SK-N-SH (cell line): ENCODE measurements at regions not wholly inside any gene's neighbourhood (a gene's known extent, or its start where the extent isn't known, plus 50 kb on each side); places are given as distances from the start of the nearest gene placed in this dataset.
"Not testable (repeated sequence)": the region's sequence is repeated elsewhere in the genome, so short reads cannot be mapped to it uniquely, and the experiment has no call there.

Source experiments
- CTCF ChIA-PET: fragments of 300-600, 350-600 bp; formaldehyde crosslinking; extraction: SDS; loops from one replicate; lab custom pipeline; 2021; lab: Yijun Ruan, JAX
- POLR2A ChIA-PET: fragments of 350-600 bp; sonication (Branson Sonifier 250); formaldehyde crosslinking; extraction: SDS; loops from one replicate; lab custom pipeline; 2020; ENCODE audit warnings: antibody characterized with exemption, inconsistent platforms; lab: Yijun Ruan, JAX
- DNase-seq: peaks from one replicate; pipeline ENCODE4 v3.0.0; 2012
- H2AFZ ChIP-seq: fragments of 200-600 bp; sonication (generic); 2 replicates; pipeline ENCODE4 v1.8.1; 2016; ENCODE audit warnings: antibody characterized with exemption, mild to moderate bottlenecking, low read depth
- H3F3A ChIP-seq: fragments of 200-600 bp; sonication (generic); replicated peaks from 2 replicates; pipeline ENCODE3; 2016; ENCODE audit warnings: antibody characterized with exemption, mild to moderate bottlenecking; ENCODE audit not compliant: insufficient read depth
- H3K27ac ChIP-seq, 2 experiments: fragments of 200-500 bp in 1 of 2; fragments of 200-600 bp in 1 of 2; sonication (Bioruptor generic) in 1 of 2; sonication (generic), shearing (Covaris generic) in 1 of 2; 2 replicates each; pipeline versions ENCODE4 v1.5.1 to v1.6.1; 2014 to 2016; ENCODE audit warnings: low read depth in 2 of 2, inconsistent platforms in 1 of 2, low read length in 1 of 2, mild to moderate bottlenecking in 1 of 2, mixed read lengths in 1 of 2
- H3K27me3 ChIP-seq: fragments of 200-600 bp; sonication (generic), shearing (Covaris generic); 2 replicates; pipeline ENCODE4 v1.6.1; 2016; ENCODE audit warnings: mixed run types; ENCODE audit not compliant: insufficient read depth
- H3K36me3 ChIP-seq, 2 experiments: fragments of 200-500 bp in 1 of 2; fragments of 200-600 bp in 1 of 2; sonication (Bioruptor generic) in 1 of 2; sonication (generic) in 1 of 2; replicated peaks in 1 of 2; 2 replicates each; pipeline versions ENCODE3 to v1.5.1; 2014 to 2016; ENCODE audit warnings: low read length in 1 of 2, mild to moderate bottlenecking in 1 of 2; ENCODE audit not compliant: insufficient read depth in 2 of 2, control insufficient read depth in 1 of 2
- H3K4me1 ChIP-seq, 2 experiments: fragments of 200-500 bp in 1 of 2; fragments of 200-600 bp in 1 of 2; sonication (Bioruptor generic) in 1 of 2; sonication (generic), shearing (Covaris generic) in 1 of 2; 2 replicates each; pipeline versions ENCODE4 v1.5.1 to v1.6.1; 2014 to 2016; ENCODE audit warnings: low read depth in 1 of 2, low read length in 1 of 2, mixed run types in 1 of 2; ENCODE audit not compliant: insufficient read depth in 2 of 2, control insufficient read depth in 1 of 2
- H3K4me2 ChIP-seq: fragments of 200-600 bp; sonication (generic), shearing (Covaris generic); 2 replicates; pipeline ENCODE4 v1.6.1; 2017; ENCODE audit warnings: mixed run types
- H3K4me3 ChIP-seq, 2 experiments: fragments of 200-500 bp in 1 of 2; fragments of 200-600 bp in 1 of 2; sonication (Bioruptor generic) in 1 of 2; sonication (generic), shearing (Covaris generic) in 1 of 2; 2 replicates each; pipeline versions ENCODE4 v1.5.1 to v1.8.1; 2014 to 2016; ENCODE audit warnings: low read depth in 2 of 2, inconsistent platforms in 1 of 2, low read length in 1 of 2, mild to moderate bottlenecking in 1 of 2, mixed read lengths in 1 of 2, moderate library complexity in 1 of 2
- H3K79me2 ChIP-seq: fragments of 200-600 bp; sonication (generic); 2 replicates; pipeline ENCODE4 v1.8.1; 2017; ENCODE audit warnings: mild to moderate bottlenecking; ENCODE audit not compliant: insufficient read depth
- H3K9ac ChIP-seq: fragments of 200-600 bp; sonication (generic); 2 replicates; pipeline ENCODE4 v1.6.1; 2017; ENCODE audit warnings: mixed run types
- H3K9me2 ChIP-seq: fragments of 200-600 bp; sonication (generic); 2 replicates; pipeline ENCODE4 v1.6.1; 2017; ENCODE audit warnings: mixed run types
- H3K9me3 ChIP-seq: fragments of 200-600 bp; sonication (generic); 2 replicates; pipeline ENCODE4 v1.6.1; 2017; ENCODE audit warnings: mixed run types, mild to moderate bottlenecking, moderate library complexity
- H4K20me1 ChIP-seq: fragments of 200-600 bp; sonication (generic); 2 replicates; pipeline ENCODE4 v1.6.1; 2017; ENCODE audit warnings: mild to moderate bottlenecking, mixed run types; ENCODE audit not compliant: insufficient read depth
- ELF1 ChIP-seq: IDR thresholded peaks from 2 replicates; pipeline ENCODE4 v1.4.0; 2012
- EZH2phosphoT487 ChIP-seq: fragments of 200-600 bp; sonication (generic); IDR thresholded peaks from 2 replicates; pipeline ENCODE4 v1.6.1; 2017; ENCODE audit warnings: low read depth, mixed run types, mild to moderate bottlenecking, antibody characterized with exemption, moderate library complexity, borderline replicate concordance
- FOSL2 ChIP-seq: IDR thresholded peaks from 2 replicates; pipeline ENCODE4 v1.4.0; 2012; ENCODE audit warnings: low read depth, mild to moderate bottlenecking, moderate library complexity, borderline replicate concordance
- FOXM1 ChIP-seq: IDR thresholded peaks from 2 replicates; pipeline ENCODE4 v1.4.0; 2012; ENCODE audit warnings: low read depth, mild to moderate bottlenecking
- GABPA ChIP-seq: IDR thresholded peaks from 2 replicates; pipeline ENCODE4 v1.4.0; 2012; ENCODE audit warnings: low read depth, mild to moderate bottlenecking
- MAX ChIP-seq: IDR thresholded peaks from 2 replicates; pipeline ENCODE4 v1.4.0; 2012; ENCODE audit warnings: low read depth
- MEF2A ChIP-seq: IDR thresholded peaks from 2 replicates; pipeline ENCODE4 v1.4.0; 2012; ENCODE audit warnings: low read depth, borderline replicate concordance
- NFIC ChIP-seq: IDR thresholded peaks from 2 replicates; pipeline ENCODE4 v1.4.0; 2012; ENCODE audit warnings: borderline replicate concordance
- RAD21 ChIP-seq: IDR thresholded peaks from 2 replicates; pipeline ENCODE4 v1.6.1; 2012; ENCODE audit warnings: mild to moderate bottlenecking, low read length
- RXRA ChIP-seq: IDR thresholded peaks from 2 replicates; pipeline ENCODE4 v1.4.0; 2012; ENCODE audit warnings: low read depth, mild to moderate bottlenecking, borderline replicate concordance
- SIN3A ChIP-seq: IDR thresholded peaks from 2 replicates; pipeline ENCODE4 v1.6.1; 2012; ENCODE audit warnings: low read depth, mild to moderate bottlenecking, low read length, moderate library complexity, borderline replicate concordance
- SMC3 ChIP-seq: IDR thresholded peaks from 2 replicates; pipeline ENCODE4 v1.6.1; 2012; ENCODE audit warnings: low read depth, low read length, improper control_type of control experiment
- TAF1 ChIP-seq: IDR thresholded peaks from 2 replicates; pipeline ENCODE4 v1.6.1; 2012; ENCODE audit warnings: low read depth, mild to moderate bottlenecking, low read length, moderate library complexity, borderline replicate concordance
- YY1 ChIP-seq: IDR thresholded peaks from 2 replicates; pipeline ENCODE4 v1.4.0; 2012; ENCODE audit warnings: low read depth, mild to moderate bottlenecking
- WGBS: methylation state at CpG from one replicate; pipeline ENCODE4 v1.1.6; 2017; ENCODE audit warnings: low lambda C conversion rate; 5-methylcytosine and 5-hydroxymethylcytosine counted together
- TF ChIP-seq, protein P1 (sequence below): fragments of 150-350 bp; IDR thresholded peaks from 2 replicates; pipeline ENCODE4 v1.6.1; 2016; ENCODE audit warnings: mild to moderate bottlenecking, low read depth, low read length
- TF ChIP-seq, protein P2 (sequence below): fragments of 200-600 bp; sonication (generic); IDR thresholded peaks from 2 replicates; pipeline ENCODE4 v1.6.1; 2017; ENCODE audit warnings: antibody characterized with exemption, mild to moderate bottlenecking, moderate library complexity

- no peaks in the 10 kb centered on the region for H3F3A ChIP-seq
- CTCF ChIA-PET = no interaction called here
- no peak for TF ChIP-seq FOXM1
- no peak for TF ChIP-seq SMC3
- TF ChIP-seq ELF1 = no peak
- TF ChIP-seq, protein P1, sequence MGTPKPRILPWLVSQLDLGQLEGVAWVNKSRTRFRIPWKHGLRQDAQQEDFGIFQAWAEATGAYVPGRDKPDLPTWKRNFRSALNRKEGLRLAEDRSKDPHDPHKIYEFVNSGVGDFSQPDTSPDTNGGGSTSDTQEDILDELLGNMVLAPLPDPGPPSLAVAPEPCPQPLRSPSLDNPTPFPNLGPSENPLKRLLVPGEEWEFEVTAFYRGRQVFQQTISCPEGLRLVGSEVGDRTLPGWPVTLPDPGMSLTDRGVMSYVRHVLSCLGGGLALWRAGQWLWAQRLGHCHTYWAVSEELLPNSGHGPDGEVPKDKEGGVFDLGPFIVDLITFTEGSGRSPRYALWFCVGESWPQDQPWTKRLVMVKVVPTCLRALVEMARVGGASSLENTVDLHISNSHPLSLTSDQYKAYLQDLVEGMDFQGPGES = no peak
- TF ChIP-seq RXRA = no peak
- no peak for TF ChIP-seq RAD21
- no peak for TF ChIP-seq SIN3A
- no peak for TF ChIP-seq MAX
- no peak for TF ChIP-seq FOSL2
- no peak for TF ChIP-seq NFIC
- TF ChIP-seq, all 33 proteins: peak for 0
- H2AFZ ChIP-seq = no peak overlapping the region
- H3K36me3 ChIP-seq = no peaks in the 10 kb centered on the region
- no peak overlapping the region for H3K4me3 ChIP-seq
- POLR2A ChIA-PET = no interaction called here
- no peak overlapping the region for H3K27ac ChIP-seq
- WGBS = 73% methylated on average over 6 of the region's 6 CpGs
- no peaks in the 10 kb centered on the region for H3K9me2 ChIP-seq
- H3K9ac ChIP-seq = no peak overlapping the region
- no peaks in the 10 kb centered on the region for H3K27me3 ChIP-seq
- no peaks in the 10 kb centered on the region for H4K20me1 ChIP-seq
- no peak for DNase-seq
- no peaks in the 10 kb centered on the region; a peak in 3 of 4 replicates for H3K4me1 ChIP-seq
- H3K79me2 ChIP-seq = no peaks in the 10 kb centered on the region
- H3K9me3 ChIP-seq = no peaks in the 10 kb centered on the region
- H3K4me2 ChIP-seq = no peak overlapping the region
Observed at GRCh38 chr4:112956484-112956896, 93.0 kb upstream of the ANK2 start.

DNA sequence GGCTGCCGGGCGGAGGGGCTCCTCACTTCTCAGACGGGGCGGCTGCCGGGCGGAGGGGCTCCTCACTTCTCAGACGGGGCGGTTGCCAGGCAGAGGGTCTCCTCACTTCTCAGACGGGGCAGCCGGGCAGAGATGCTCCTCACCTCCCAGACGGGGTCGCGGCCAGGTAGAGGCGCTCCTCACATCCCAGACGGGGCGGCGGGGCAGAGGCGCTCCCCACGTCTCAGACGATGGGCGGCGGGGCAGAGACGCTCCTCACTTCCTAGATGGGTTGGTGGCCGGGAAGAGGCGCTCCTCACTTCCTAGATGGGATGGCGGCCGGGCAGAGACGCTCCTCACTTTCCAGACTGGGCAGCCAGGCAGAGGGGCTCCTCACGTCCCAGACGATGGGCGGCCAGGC is 91.7 kb upstream of the ANK2 start:
- H3K9ac ChIP-seq, H3K27ac ChIP-seq, H3K4me2 ChIP-seq, CTCF ChIA-PET, H4K20me1 ChIP-seq, H2AFZ ChIP-seq, H3K9me3 ChIP-seq, DNase-seq, H3K9me2 ChIP-seq, H3F3A ChIP-seq, H3K4me3 ChIP-seq, POLR2A ChIA-PET, H3K27me3 ChIP-seq, H3K4me1 ChIP-seq, H3K79me2 ChIP-seq, H3K36me3 ChIP-seq: not testable (repeated sequence)
- no CpG with 5 or more reads among the region's 31 CpGs for WGBS

- no peaks in the 10 kb centered on the region for H3K9me3 ChIP-seq
- CTCF ChIA-PET = interaction anchor here (1.0 to 1.5 kb wide), 2 partner anchors 15 to 127 kb away, joined by 3 to 4 read pairs; no protein-coding TSS in a partner anchor
- TF ChIP-seq ELF1 = no peak
- no peak for TF ChIP-seq TAF1
- TF ChIP-seq, protein P1 = no peak
- TF ChIP-seq FOXM1 = no peak
- no peak for TF ChIP-seq YY1
- TF ChIP-seq EZH2phosphoT487 = no peak
- no peak for TF ChIP-seq MEF2A
- TF ChIP-seq, protein P2, sequence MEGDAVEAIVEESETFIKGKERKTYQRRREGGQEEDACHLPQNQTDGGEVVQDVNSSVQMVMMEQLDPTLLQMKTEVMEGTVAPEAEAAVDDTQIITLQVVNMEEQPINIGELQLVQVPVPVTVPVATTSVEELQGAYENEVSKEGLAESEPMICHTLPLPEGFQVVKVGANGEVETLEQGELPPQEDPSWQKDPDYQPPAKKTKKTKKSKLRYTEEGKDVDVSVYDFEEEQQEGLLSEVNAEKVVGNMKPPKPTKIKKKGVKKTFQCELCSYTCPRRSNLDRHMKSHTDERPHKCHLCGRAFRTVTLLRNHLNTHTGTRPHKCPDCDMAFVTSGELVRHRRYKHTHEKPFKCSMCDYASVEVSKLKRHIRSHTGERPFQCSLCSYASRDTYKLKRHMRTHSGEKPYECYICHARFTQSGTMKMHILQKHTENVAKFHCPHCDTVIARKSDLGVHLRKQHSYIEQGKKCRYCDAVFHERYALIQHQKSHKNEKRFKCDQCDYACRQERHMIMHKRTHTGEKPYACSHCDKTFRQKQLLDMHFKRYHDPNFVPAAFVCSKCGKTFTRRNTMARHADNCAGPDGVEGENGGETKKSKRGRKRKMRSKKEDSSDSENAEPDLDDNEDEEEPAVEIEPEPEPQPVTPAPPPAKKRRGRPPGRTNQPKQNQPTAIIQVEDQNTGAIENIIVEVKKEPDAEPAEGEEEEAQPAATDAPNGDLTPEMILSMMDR = no peak
- TF ChIP-seq GABPA = no peak
- TF ChIP-seq, all 33 proteins: peak for 0
- no peak for DNase-seq
- H3K36me3 ChIP-seq = no peaks in the 10 kb centered on the region
- no peaks in the 10 kb centered on the region for H3K79me2 ChIP-seq
- no peaks in the 10 kb centered on the region; a peak in 1 of 4 replicates for H3K4me1 ChIP-seq
- POLR2A ChIA-PET = no interaction called here
- no peak overlapping the region for H3K9ac ChIP-seq
- WGBS = 93% methylated on average over 5 of the region's 5 CpGs
- no peaks in the 10 kb centered on the region for H3K9me2 ChIP-seq
- H3K4me2 ChIP-seq = no peak overlapping the region
- no peaks in the 10 kb centered on the region for H4K20me1 ChIP-seq
- H2AFZ ChIP-seq = no peak overlapping the region
- no peaks in the 10 kb centered on the region for H3K27me3 ChIP-seq
- no peak overlapping the region for H3K4me3 ChIP-seq
- H3K27ac ChIP-seq = no peak overlapping the region
- H3F3A ChIP-seq = no peaks in the 10 kb centered on the region
Observed at GRCh38 chr4:112966701-112967488, 82.6 kb upstream of the ANK2 start.
